Activated CD4-positive, CD25-positive, alpha-beta regulatory T cell treated with anti-CD3 and anti-CD28 coated beads, Interleukin-2, amount 50 U/mL, for 24 hours (primary cell): ENCODE measurements at regions not wholly inside any gene's neighbourhood (a gene's known extent, or its start where the extent isn't known, plus 50 kb on each side); places are given as distances from the start of the nearest gene placed in this dataset.
A peak's percentile ranks its signal among the peaks of the same experiment; 100 is the strongest.
"Not testable (repeated sequence)": the region's sequence is repeated elsewhere in the genome, so short reads cannot be mapped to it uniquely, and the experiment has no call there.

Experiments
- ATAC-seq, 2 donors: fragments of 150-1000 bp; cut with Tn5 transposase; one replicate each; pipeline ENCODE4 v1.10.0; 2021; ENCODE audit warnings: mild to moderate bottlenecking in 1 of 2, moderate library complexity in 1 of 2

- no peak for ATAC-seq
Measured at GRCh38 chr15:62218841-62219240, 53.8 kb upstream of the C2CD4B start.

DNA sequence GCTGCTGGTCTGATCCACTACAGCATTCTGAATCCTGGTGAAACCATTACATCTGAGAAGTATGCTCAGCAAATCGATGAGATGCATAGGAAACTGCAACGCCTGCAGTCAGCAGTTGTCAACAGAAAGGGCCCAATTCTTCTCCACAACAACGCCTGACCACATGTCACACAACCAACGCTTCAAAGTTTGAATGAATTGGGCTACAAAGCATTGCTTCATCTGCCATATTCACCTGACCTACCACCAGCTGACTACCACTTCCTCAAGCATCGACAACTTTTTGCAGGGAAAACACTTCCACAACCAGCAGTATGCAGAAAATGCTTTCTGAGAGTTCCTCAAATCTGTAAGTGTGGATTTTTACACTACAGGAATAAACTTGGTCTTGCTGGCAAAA, 54.7 kb upstream of the C2CD4B start:
- no peak for ATAC-seq

- no peak for ATAC-seq
Measured at GRCh38 chr15:62223020-62223419, 57.9 kb upstream of the C2CD4B start.

GRCh38 chr15:62228604-62229003, 63.5 kb upstream of the C2CD4B start:
- no peak for ATAC-seq

DNA sequence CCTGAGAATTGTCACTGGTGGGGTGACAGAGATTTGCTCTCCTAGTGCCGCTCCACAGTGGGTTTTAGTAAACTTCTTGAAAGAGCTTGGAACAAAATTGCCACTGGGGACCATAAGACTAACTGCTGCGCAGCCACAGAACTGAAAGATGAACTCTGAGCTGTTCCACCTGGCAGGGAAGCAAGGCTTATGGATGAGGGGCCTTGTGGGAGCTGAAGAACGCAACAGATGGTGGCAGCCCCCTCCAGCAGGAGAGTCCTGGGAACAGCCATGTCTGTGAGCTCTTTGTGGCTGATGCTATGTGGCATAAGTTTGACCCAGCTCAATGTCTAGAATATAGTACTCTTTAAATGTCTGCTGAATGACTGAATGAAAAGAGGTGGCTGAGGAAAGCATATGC, 66.8 kb upstream of the C2CD4B start:
- ATAC-seq, result no peak

DNA sequence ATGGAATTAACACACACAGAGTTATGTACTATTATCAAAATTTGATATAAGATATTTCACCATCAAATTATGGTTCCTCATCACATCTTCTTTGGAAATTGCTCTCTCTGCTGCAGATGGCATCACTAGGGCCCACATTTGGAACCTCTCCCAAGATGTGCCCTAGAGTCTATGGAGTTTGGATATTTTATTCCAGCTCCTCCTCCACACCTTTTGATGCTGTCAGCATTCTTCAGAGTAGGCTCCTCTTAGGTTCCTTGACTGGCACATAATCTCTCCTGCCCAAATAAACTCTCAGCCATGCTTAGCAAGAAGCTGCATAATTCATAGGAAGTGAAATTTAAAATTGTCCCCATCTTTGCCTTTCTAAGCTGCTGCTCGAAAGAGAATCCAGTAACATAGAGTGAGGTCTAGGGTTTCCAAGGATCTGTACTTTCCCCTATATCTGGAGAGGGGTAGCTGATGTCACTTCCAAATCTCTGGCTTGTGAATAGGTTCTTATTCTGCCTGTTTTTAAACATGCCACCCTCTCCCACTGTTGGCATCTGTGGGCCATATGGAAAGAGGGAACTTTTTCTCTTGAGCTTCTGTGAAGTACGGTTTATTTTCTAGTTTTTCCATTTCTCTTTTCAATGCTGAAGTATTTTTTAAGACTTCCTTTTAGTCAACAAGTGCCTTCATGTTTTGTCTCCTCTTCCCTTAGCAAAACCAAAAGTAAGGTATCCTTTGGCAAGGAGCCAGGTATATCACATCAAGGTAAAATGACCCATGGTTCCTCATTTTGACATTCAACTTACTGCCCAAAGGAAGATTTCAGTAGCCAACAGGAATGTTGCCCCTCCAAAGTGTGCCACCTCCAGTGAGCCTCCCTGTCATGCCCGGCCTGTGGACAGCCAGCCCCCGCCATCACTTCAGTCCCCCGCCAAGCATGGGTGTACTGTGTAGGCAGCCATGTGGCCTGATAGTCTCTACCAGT, 75.3 kb upstream of the C2CD4B start:
- ATAC-seq, result no peak

DNA sequence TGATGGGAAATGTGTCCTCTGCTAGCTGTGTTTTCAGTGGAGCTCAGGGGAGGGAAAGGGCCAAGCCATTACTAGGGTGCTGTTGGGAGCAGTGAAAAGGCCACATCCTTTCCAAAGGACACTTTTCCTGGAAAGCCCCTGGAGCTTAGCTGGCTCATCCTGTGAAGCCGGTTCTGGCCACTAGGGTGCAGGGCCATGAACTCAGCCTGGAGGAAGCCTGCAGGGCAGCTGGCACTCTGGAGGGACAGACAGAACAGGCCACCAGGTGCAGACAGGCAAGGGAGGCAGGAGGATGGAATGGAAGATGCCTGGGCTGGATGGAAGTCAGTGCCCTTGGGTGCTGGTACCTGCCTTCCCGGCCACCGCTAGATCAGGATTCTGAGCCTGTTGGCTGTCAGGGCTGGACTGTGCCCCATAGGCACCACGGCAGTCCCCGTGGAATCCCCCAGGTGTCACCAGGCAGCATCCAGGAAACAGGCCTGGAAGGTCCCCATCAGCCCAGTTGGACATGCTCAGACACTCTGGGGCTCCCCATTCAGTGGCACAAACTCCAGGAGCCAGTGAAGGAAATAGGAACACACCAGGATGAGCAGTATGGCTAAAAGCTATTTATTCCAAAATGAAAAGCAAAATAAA, 76.2 kb upstream of the C2CD4B start:
- no peak for ATAC-seq

DNA sequence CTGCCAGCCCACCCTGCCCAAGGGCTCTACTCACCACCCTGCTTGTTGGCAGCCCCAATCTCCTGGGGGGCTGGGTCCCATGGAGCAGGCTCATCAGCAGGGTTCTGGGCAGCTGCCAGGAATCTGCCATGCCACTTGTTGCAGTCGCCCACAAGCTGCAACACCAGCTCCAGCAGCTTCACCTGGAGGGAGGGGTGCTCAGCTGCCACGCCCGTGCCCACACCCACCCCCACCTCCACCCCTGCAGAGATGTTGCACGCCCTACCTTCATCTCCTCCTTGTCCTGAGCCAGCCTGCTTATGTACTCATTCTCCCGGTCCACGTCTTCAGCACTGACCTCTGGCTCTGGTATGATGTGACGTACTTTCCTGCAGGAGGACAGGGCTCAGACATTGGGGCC, 77.9 kb upstream of the C2CD4B start:
- no peak for ATAC-seq

- no peak for ATAC-seq
Measured at GRCh38 chr15:62244762-62245161, 79.7 kb upstream of the C2CD4B start.

- ATAC-seq, result no peak
Measured at GRCh38 chr15:62248277-62248984, 83.3 kb upstream of the C2CD4B start.

DNA sequence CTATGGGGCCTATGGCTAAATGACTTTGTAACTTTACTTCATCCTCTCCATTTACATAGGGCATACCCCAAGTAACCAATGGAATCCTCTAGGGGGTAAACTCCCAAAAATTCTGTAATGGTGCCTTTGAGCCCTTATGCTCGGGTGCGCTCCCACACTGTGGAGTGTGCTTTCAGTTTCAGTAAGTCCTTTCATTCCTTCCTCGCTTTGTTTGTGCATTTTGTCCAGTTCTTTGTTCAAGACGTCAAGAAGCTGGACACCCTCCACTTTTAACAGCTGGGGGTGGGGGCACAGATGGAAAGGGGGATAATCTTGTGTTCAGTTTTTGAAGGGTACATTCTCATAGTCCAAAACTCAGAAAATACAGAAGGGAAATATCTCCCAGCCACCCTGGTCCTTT, 84.4 kb upstream of the C2CD4B start:
- ATAC-seq, result no peak

DNA sequence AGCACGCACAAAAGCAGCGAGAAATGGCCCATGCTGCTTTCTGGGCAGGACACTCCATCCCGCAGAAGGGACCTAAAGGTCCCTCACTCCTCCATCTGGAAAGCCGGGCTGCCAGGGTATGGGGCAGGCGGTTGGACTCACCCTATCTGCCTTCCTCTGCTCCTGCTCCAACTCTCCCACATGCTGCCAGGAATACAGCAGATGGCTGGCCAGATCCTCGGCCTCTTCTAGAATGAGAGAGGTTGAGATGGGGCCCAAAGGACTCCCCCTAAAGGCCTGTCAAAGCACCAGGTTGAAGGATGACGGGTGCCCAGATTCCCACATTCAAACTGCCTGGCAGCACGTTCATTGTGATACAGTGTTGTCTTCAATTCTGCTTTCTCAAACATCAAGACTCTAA, 85.1 kb upstream of the C2CD4B start:
- ATAC-seq, result no peak

DNA sequence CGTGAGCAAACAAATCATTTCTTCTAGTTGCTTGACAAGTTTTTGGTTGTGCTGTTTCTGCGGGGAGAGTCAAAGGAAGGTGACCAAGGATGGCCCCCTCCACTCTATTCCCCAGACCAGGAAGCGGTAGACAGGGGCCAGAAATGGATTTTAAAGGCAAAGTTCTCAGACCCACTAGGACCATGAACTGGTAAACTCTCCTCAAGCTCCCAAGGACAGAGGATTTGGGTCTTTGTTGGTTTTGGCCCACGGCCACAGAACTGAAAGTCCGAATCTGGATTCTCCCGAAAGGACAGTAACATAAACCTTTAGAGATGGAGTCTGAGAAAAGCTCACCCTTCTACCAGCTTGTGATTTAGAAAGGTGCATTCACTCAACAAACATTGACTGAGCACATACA, 85.9 kb upstream of the C2CD4B start:
- no peak for ATAC-seq

- no peak for ATAC-seq
Measured at GRCh38 chr15:62253294-62253693, 88.2 kb upstream of the C2CD4B start.

DNA sequence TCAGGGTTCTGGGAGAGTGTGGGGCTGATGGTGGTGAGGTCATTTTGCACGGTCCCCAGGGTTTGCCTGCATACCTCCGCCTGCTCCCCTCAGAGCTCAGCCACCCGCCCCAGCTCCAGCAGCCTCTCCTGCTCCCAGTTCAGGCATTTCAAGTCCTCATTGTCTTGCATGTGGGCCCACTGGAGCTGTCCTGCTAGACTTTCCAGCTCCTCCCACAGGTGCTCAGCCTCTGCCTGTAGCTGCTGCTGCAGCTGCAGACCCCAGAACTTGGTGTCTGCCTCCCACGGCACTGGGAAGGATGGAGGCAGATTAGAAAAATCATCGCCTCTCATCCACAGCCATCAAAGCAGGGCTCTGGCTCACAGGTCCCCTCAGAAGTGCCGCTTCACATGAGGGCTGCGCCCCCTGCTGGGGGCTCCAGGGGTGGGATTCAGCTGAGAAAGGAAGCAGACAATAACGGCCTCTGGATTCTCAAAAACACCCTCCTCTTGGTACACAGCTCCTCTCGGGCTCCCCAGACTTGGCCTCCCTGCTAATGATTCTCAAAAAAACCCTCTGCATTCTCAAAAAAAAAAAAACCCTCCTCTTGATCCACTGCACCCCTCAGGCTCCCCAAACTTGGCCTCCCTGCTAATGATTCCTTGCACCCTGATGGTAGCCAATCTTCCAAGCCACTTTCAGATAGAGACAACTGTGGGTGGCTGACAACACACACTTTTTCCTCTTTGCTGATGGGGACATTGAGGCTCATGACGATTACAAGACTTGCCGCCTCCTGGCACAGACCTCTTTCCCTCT, 89.3 kb upstream of the C2CD4B start:
- peak in 1 of 2 donors; percentile 53 for ATAC-seq

DNA sequence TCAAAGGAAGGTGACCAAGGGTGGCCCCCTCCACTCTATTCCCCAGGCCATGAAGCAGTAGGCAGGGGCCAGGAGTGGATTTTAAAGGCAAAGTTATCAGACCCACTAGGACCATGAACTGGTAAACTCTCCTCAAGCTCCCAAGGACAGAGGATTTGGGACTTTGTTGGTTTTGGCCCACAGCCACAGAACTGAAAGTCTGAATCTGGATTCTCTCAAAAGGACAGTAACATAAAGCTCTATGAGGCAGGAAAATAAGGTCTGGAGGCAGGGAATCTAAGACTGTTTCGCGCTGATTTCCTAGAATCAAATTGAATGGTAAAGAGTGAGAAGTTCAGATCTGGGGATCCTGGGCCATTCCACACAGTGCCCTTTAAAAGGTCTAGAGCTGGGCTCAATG, 91.3 kb upstream of the C2CD4B start:
- not testable (repeated sequence) for ATAC-seq

DNA sequence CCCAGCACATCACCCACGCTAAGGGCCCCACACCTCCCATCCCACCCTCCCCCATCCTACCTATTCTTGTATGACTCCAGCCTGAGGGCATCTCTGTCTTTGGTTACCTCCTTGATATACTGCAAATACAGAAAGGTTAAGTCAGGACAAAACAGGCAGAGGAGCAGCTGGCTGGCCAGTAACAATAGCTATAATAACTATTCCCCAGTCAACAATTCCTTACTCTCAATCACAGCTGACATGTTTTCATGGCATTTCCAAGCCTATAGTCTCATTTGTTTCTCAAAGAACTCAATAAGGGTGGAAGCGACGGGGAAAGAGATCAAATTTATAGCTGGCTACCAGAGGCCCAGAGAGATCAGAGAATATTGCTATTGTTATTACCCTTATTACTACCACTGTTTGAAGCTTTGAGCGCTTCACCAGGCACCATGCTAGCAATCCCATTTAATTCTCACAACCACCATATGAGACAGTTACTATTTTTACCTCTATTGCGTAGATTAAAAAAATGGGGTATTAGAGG, 93.0 kb upstream of the C2CD4B start:
- ATAC-seq, result no peak

DNA sequence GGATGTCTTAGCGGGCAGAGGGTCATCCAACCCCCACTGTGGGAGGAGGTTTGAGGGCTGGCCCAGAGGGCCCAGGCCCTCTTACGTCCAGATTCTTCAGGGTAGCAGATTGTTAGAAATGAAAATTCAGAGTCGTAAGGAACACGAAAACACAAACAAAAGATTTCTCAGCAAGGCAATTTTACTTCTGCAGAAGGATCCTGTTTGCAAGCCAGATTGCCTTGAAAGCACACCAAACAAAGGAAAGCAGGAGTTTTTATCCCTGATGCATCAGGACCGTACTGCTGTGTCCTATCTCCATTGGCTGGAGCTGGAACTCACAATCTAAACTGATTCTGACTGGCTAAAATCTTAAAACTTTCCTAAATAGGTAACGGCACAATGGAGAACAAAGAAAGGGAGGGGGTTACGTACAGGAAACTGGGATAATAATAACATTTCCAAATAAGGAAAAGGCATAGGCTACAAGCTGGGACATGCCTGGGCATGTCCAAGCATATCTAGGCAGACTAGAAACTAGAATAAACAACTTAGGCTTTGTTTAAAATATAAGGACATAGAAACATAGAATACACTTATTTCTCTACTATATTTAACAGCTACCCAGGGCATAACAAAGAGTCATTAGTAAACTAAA, 97.3 kb upstream of the C2CD4B start:
- ATAC-seq, result no peak

DNA sequence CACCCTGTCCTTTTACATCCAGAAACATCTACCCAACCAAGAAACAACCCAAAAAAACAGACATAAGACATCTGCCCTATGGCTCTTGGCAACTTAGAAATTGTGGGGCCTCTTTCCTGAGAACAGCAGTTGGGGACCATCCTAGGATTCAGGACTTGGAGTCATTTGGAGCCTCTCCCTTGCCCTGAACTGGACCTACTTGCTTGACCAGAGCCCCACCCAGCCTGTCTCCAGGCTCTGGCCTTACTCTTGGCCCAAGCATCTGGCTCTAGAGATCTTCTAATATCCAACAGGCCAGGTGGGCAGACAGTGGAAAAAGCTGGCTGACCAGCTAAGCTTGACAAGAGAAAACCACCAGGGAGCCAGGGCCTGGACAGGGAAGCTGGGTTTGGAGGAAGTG, 99.1 kb upstream of the C2CD4B start:
- no peak for ATAC-seq

DNA sequence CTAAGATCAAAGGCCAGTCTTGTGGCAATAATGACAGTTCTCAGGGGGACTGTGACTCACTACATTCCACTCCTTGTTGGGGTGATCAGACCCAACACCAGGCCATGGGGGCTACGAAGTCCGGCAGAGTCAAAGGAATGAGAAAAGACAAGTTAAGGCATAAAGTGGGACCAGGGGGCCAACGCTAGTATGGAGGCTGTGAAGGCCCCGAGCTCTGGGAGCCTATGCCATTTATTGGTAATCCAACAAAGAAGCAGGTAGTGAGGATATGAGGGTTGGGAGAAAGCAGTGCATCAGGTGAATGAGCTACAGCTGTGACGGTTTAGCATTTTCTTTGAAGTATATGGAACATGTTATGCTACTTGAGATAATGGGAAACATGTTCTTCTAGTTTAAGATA, 104.4 kb upstream of the C2CD4B start:
- no peak for ATAC-seq

- no peak for ATAC-seq
Measured at GRCh38 chr15:62270216-62270921, 105.3 kb upstream of the C2CD4B start.
